ENCODE measurements at regions not wholly inside any gene's neighbourhood (a gene's known extent, or its start where the extent isn't known, plus 50 kb on each side); places are given as distances from the start of the nearest gene placed in this dataset.

- no peak for DNase-seq (ENCODE audit: low read depth in 2 of 3, low spot score in 1 of 3)
Observed at GRCh38 chrX:39137363-39137954, 336.2 kb downstream of the MID1IP1 start.

- no peak for DNase-seq (ENCODE audit: low read depth in 2 of 3, low spot score in 1 of 3)
Observed at GRCh38 chrX:39140581-39140980, 339.3 kb downstream of the MID1IP1 start.

- DNase-seq (ENCODE audit: low read depth in 2 of 3, low spot score in 1 of 3) = no peak
Observed at GRCh38 chrX:39144323-39144722, 343.1 kb downstream of the MID1IP1 start.

GRCh38 chrX:39144956-39145355, 343.7 kb downstream of the MID1IP1 start:
- DNase-seq (ENCODE audit: low read depth in 2 of 3, low spot score in 1 of 3) = no peak

- DNase-seq (ENCODE audit: low read depth in 2 of 3, low spot score in 1 of 3) = no peak
Observed at GRCh38 chrX:39145859-39146258, 344.6 kb downstream of the MID1IP1 start.

GRCh38 chrX:39149761-39150160, 348.5 kb downstream of the MID1IP1 start:
- peak; percentile 19 to 60 (median 46) for DNase-seq (ENCODE audit: low read depth in 2 of 3, low spot score in 1 of 3)

GRCh38 chrX:39150220-39150619, 349.0 kb downstream of the MID1IP1 start:
- DNase-seq (ENCODE audit: low read depth in 2 of 3, low spot score in 1 of 3) = no peak

GRCh38 chrX:39150621-39151020, 349.4 kb downstream of the MID1IP1 start:
- no peak for DNase-seq (ENCODE audit: low read depth in 2 of 3, low spot score in 1 of 3)

- peak in 1 of 3 donors; percentile 45 for DNase-seq (ENCODE audit: low read depth in 2 of 3, low spot score in 1 of 3)
Observed at GRCh38 chrX:39152106-39152649, 350.9 kb downstream of the MID1IP1 start.

- no peak for DNase-seq (ENCODE audit: low read depth in 2 of 3, low spot score in 1 of 3)
Observed at GRCh38 chrX:39156051-39156450, 354.8 kb downstream of the MID1IP1 start.

GRCh38 chrX:39157006-39157405, 355.7 kb downstream of the MID1IP1 start:
- DNase-seq (ENCODE audit: low read depth in 2 of 3, low spot score in 1 of 3) = no peak

- no peak for DNase-seq (ENCODE audit: low read depth in 2 of 3, low spot score in 1 of 3)
Observed at GRCh38 chrX:39157796-39158195, 356.5 kb downstream of the MID1IP1 start.

GRCh38 chrX:39158801-39159657, 357.8 kb downstream of the MID1IP1 start:
- no peak for DNase-seq (ENCODE audit: low read depth in 2 of 3, low spot score in 1 of 3)

- DNase-seq (ENCODE audit: low read depth in 2 of 3, low spot score in 1 of 3) = no peak
Observed at GRCh38 chrX:39159921-39160507, 358.8 kb downstream of the MID1IP1 start.

GRCh38 chrX:39161611-39162255, 360.5 kb downstream of the MID1IP1 start:
- DNase-seq (ENCODE audit: low read depth in 2 of 3, low spot score in 1 of 3) = no peak

- DNase-seq (ENCODE audit: low read depth in 2 of 3, low spot score in 1 of 3) = peak in 2 of 3 donors; percentile 29 to 38
Observed at GRCh38 chrX:39162322-39162735, 361.1 kb downstream of the MID1IP1 start.

- DNase-seq (ENCODE audit: low read depth in 2 of 3, low spot score in 1 of 3) = peak in 1 of 3 donors; percentile 21
Observed at GRCh38 chrX:39163581-39164126, 362.4 kb downstream of the MID1IP1 start.

GRCh38 chrX:39164212-39164611, 363.0 kb downstream of the MID1IP1 start:
- DNase-seq (ENCODE audit: low read depth in 2 of 3, low spot score in 1 of 3) = no peak

- DNase-seq (ENCODE audit: low read depth in 2 of 3, low spot score in 1 of 3) = no peak
Observed at GRCh38 chrX:39165185-39165584, 363.9 kb downstream of the MID1IP1 start.

GRCh38 chrX:39165773-39166172, 364.5 kb downstream of the MID1IP1 start:
- DNase-seq (ENCODE audit: low read depth in 2 of 3, low spot score in 1 of 3) = no peak

GRCh38 chrX:39167791-39168190, 366.5 kb downstream of the MID1IP1 start:
- no peak for DNase-seq (ENCODE audit: low read depth in 2 of 3, low spot score in 1 of 3)

Measured in stimulated activated CD4-positive, alpha-beta T cell treated with anti-CD3 and anti-CD28 coated beads, Interleukin-12 subunit alpha, Interleukin-12 subunit beta, amount 100 ng/mL, for 48 hours (primary cell).